Adrenal gland (tissue), 9 donors: ENCODE measurements at regions not wholly inside any gene's neighbourhood (a gene's known extent, or its start where the extent isn't known, plus 50 kb on each side); places are given as distances from the start of the nearest gene placed in this dataset.

Experiments used
- DNase-seq, 7 donors: peaks; one replicate each; pipeline ENCODE4 v3.0.0-alpha.2; 2019 to 2020
- H3K27ac ChIP-seq, 5 donors: fragments of 200-600 bp; sonication (generic) in 4 of 5; 1 replicate in 3 of 5; 2 replicates in 2 of 5; pipeline versions ENCODE4 v1.5.1 to v1.8.0; 2016 to 2020; ENCODE audit warnings: mild to moderate bottlenecking in 1 of 5
- H3K27me3 ChIP-seq: fragments of 200-600 bp; 2 replicates; pipeline ENCODE4 v1.8.0; 2021
- H3K36me3 ChIP-seq, 2 donors: fragments of 200-600 bp; replicated peaks in 1 of 2; 1 replicate in 1 of 2; 2 replicates in 1 of 2; pipeline versions ENCODE4 v1.5.1 to v1.8.0; 2018 to 2022
- H3K4me1 ChIP-seq, 2 donors: fragments of 200-600 bp; replicated peaks in 1 of 2; 1 replicate in 1 of 2; 2 replicates in 1 of 2; pipeline versions ENCODE4 v1.5.1 to v1.8.0; 2018 to 2021
- H3K4me3 ChIP-seq, 4 donors: fragments of 200-600 bp; sonication (generic) in 3 of 4; one replicate each; pipeline ENCODE4 v1.5.1; 2016 to 2018
- H3K9me3 ChIP-seq, 3 donors: fragments of 200-600 bp; sonication (generic) in 1 of 3; replicated peaks in 1 of 3; 1 replicate in 2 of 3; 2 replicates in 1 of 3; pipeline versions ENCODE4 v1.5.1 to v1.8.0; 2016 to 2021
- POLR2A ChIP-seq, 2 donors: fragments of 450-650 bp; IDR thresholded peaks; one replicate each; pipeline ENCODE4 v1.6.1; 2017; ENCODE audit warnings: antibody characterized with exemption in 2 of 2, mild to moderate bottlenecking in 2 of 2, moderate library complexity in 1 of 2
- WGBS, 4 donors: extraction: QIAGEN DNeasy Blood & Tissue Kit in 2 of 4; methylation state at CpG; one replicate each; pipeline versions ENCODE4 v1.1.5 to v1.1.7; 2013 to 2017; 5-methylcytosine and 5-hydroxymethylcytosine counted together
- intact Hi-C, 2 donors: fragments of 100-400 bp; cut with DNase I; formaldehyde crosslinking; loops; one replicate each; pipeline versions ENCODE4 v1.14.1 to v1.15.0; 2022 to 2023
- TF ChIP-seq, protein P1 (sequence below), 6 experiments: fragments of 450-650 bp in 4 of 6; fragments of 200-600 bp in 2 of 6; sonication (generic) in 1 of 6; IDR thresholded peaks; 1 replicate in 5 of 6; 2 replicates in 1 of 6; pipeline versions ENCODE4 v1.5.1 to v1.8.0; 2016 to 2021; ENCODE audit warnings: antibody characterized with exemption in 6 of 6, mild to moderate bottlenecking in 2 of 6, moderate library complexity in 1 of 6
- donor health status: healthy with polysubstance abuse.
- donor health status: Bipolar disorder and iron deficiency.
- donor health status: DM: yes; HTN: yes; CAD: no.
- donor health status: DM: no; HTN: no; CAD: no.
- donor health status: DM: no; HTN: no; CAD: no.

DNA sequence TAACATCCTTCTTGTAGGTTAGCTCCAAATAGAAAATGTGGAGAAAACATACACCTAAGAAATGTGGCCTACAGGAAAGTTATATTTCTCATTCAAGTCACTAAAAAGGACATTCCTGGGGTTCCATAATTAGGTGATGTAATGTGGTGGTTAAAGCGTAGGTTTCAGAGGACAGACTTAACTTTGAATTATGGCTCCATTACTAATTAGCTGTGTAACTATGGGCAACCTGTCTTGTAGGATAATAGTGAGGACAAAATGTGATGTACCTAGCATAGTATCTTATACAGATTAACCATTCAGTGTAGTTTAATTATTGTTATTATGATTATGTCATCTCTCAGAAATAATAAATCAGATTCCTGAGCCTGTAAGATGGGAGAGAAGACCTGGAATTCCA, 602.5 kb downstream of the TSN start:
- WGBS, 4 donors: 69 to 88% (median 79%) methylated on average over 1 of the region's 1 CpG
- H3K27me3 ChIP-seq: no peaks in the 10 kb centered on the region
- intact Hi-C loops: no loop called here

DNA sequence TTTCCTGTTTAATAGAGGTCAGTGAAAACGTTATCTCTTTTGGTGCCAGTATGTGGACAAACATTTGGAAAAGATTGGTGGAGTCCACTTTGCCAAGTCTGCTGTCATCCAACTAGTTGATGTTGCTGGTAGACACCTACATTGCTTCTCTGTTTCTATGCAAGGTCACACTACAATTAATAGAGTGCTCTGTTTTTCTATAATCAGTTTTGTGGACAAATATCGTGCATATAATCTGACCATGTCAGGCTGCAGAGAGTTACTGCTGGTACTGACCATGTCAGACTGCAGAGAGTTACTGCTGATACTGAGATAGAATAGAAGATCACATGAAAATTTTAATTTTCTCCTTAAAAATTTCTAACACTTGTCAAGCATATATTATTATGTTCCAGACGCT, 603.3 kb downstream of the TSN start:
- H3K4me3 ChIP-seq: no peak overlapping the region
- no peaks in the 10 kb centered on the region for H3K27me3 ChIP-seq
- 36 to 50% (median 48%) methylated on average over 3 of the region's 3 CpGs for WGBS, 4 donors
- no peaks in the 10 kb centered on the region for H3K4me1 ChIP-seq
- H3K27ac ChIP-seq: no peak overlapping the region
- no peaks in the 10 kb centered on the region for H3K9me3 ChIP-seq
- intact Hi-C loops: no loop called here
- TF ChIP-seq, protein P1, sequence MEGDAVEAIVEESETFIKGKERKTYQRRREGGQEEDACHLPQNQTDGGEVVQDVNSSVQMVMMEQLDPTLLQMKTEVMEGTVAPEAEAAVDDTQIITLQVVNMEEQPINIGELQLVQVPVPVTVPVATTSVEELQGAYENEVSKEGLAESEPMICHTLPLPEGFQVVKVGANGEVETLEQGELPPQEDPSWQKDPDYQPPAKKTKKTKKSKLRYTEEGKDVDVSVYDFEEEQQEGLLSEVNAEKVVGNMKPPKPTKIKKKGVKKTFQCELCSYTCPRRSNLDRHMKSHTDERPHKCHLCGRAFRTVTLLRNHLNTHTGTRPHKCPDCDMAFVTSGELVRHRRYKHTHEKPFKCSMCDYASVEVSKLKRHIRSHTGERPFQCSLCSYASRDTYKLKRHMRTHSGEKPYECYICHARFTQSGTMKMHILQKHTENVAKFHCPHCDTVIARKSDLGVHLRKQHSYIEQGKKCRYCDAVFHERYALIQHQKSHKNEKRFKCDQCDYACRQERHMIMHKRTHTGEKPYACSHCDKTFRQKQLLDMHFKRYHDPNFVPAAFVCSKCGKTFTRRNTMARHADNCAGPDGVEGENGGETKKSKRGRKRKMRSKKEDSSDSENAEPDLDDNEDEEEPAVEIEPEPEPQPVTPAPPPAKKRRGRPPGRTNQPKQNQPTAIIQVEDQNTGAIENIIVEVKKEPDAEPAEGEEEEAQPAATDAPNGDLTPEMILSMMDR (IDR thresholded peaks at IDR 0.05): no peak
- no peak for DNase-seq
- no peaks in the 10 kb centered on the region for H3K36me3 ChIP-seq

More for the DNA sequence above, 602.5 kb downstream of the TSN start:
- Histone ChIP-seq H3K36me3 (no peaks in the 10 kb centered on the region), H3K4me1 (no peaks in the 10 kb centered on the region), H3K9me3 (no peaks in the 10 kb centered on the region), H3K27ac (no peak overlapping the region), H3K4me3 (no peak overlapping the region)
- DNase-seq: no peak
- TF ChIP-seq POLR2A (IDR thresholded peaks at IDR 0.05): no peak
- TF ChIP-seq, protein P1 (IDR thresholded peaks at IDR 0.05): no peak

DNA sequence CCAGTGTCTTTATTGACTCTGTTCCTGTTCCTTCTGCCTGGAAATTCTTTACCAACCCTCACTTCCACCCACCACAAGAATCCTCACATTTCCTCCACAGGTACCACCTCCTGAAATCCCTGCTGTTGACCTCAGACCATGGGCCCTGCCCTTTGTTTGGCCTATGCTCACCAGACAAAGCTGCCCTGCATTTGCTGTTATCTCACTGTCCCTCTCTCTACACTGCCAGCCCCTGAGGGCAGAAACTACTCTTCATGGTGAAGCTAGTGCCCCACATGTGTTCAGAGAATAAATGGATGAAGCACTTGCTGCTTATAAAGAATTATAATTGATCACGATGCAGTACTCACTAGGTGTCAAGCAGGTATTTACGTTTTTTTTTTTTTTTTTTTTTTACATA, 608.4 kb downstream of the TSN start:
- Histone ChIP-seq H3K4me3 (no peak overlapping the region), H3K9me3 (no peaks in the 10 kb centered on the region), H3K27me3 (no peaks in the 10 kb centered on the region), H3K4me1 (no peaks in the 10 kb centered on the region), H3K27ac (no peak overlapping the region), H3K36me3 (no peaks in the 10 kb centered on the region)
- intact Hi-C loops: no loop called here
- TF ChIP-seq POLR2A (IDR thresholded peaks at IDR 0.05): no peak
- TF ChIP-seq, protein P1 (IDR thresholded peaks at IDR 0.05): no peak
- WGBS, 4 donors: 66 to 79% (median 67%) methylated on average over 2 of the region's 2 CpGs
- DNase-seq: no peak

DNA sequence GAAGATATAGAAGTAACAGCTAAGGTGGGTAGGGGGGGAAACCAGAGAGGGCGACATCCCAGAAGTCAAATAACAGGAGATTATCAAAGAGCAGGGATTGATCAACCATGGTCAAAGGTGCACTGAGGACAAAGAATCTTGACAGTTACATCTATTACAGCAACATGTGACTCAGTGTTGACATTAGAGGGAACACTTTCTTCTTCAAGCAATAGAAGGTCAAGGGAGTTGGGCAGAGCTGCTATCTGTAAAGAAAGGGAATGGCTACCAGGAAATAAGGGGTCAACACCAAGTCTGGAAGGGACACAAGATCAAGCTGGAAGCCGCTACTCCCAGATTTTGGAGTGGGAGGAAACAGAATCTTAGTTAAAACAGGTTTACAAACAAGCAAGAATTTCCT, 611.0 kb downstream of the TSN start:
- H3K27me3 ChIP-seq: no peaks in the 10 kb centered on the region
- H3K27ac ChIP-seq: no peak overlapping the region
- no peak for DNase-seq
- H3K4me3 ChIP-seq: no peak overlapping the region
- no peak for TF ChIP-seq POLR2A (IDR thresholded peaks at IDR 0.05)
- TF ChIP-seq, protein P1 (IDR thresholded peaks at IDR 0.05): no peak
- intact Hi-C loops: no loop called here
- H3K4me1 ChIP-seq: no peaks in the 10 kb centered on the region
- 50 to 67% (median 61%) methylated on average over 2 of the region's 2 CpGs for WGBS, 4 donors
- H3K9me3 ChIP-seq: no peaks in the 10 kb centered on the region
- no peaks in the 10 kb centered on the region for H3K36me3 ChIP-seq
